HEK293 (cell line): ENCODE measurements at regions not wholly inside any gene's neighbourhood (a gene's known extent, or its start where the extent isn't known, plus 50 kb on each side); places are given as distances from the start of the nearest gene placed in this dataset.

Source experiments
- CTCF ChIA-PET: fragments of 350-600 bp; formaldehyde crosslinking; extraction: SDS; loops from one replicate; lab custom pipeline; 2021; ENCODE audit warnings: antibody characterized with exemption; lab: Yijun Ruan, JAX
- POLR2A ChIA-PET: fragments of 300-600 bp; formaldehyde crosslinking; extraction: SDS; loops from one replicate; lab custom pipeline; 2020; ENCODE audit warnings: antibody characterized with exemption, inconsistent platforms; lab: Yijun Ruan, JAX
- H3K27ac ChIP-seq: fragments of 200-500 bp; sonication (Bioruptor generic); 2 replicates; pipeline ENCODE4 v1.5.1; 2014; ENCODE audit warnings: low read depth, low read length, control low read depth, inconsistent platforms; ENCODE audit errors: extremely low read depth
- H3K36me3 ChIP-seq, 2 experiments: fragments of 200-500 bp in 1 of 2; sonication (Bioruptor generic) in 1 of 2; 1 replicate in 1 of 2; 2 replicates in 1 of 2; pipeline ENCODE4 v1.5.1; 2014 to 2017; ENCODE audit warnings: inconsistent platforms in 2 of 2, low read length in 2 of 2; ENCODE audit not compliant: control insufficient read depth in 2 of 2, insufficient read depth in 1 of 2
- H3K4me1 ChIP-seq: fragments of 200-500 bp; sonication (Bioruptor generic); 2 replicates; pipeline ENCODE4 v1.5.1; 2014; ENCODE audit warnings: mild to moderate bottlenecking, low read length, inconsistent platforms; ENCODE audit not compliant: control insufficient read depth, insufficient read depth
- H3K4me3 ChIP-seq: 2 replicates; pipeline ENCODE4 v1.5.1; 2011; ENCODE audit warnings: low read depth, mild to moderate bottlenecking, control low read depth, low read length, moderate library complexity
- H3K9me3 ChIP-seq: fragments of 200-500 bp; sonication (Bioruptor generic); 2 replicates; pipeline ENCODE4 v1.5.1; 2014; ENCODE audit warnings: low read depth, low read length, inconsistent platforms; ENCODE audit not compliant: control insufficient read depth, insufficient read depth
- HOXD13 ChIP-seq: sonication (generic); formaldehyde crosslinking; IDR thresholded peaks from 2 replicates; pipeline ENCODE4 v1.8.0; 2022; ENCODE audit warnings: missing genetic modification reagents, borderline replicate concordance
- IKZF3 ChIP-seq: fragments of 450-650 bp; IDR thresholded peaks from 2 replicates; pipeline ENCODE4 v1.5.0; 2018; ENCODE audit warnings: missing biosample characterization, mild to moderate bottlenecking, missing genetic modification characterization, moderate library complexity
- REPIN1 ChIP-seq: fragments of 450-650 bp; formaldehyde crosslinking; IDR thresholded peaks from 2 replicates; pipeline ENCODE4 v1.5.1; 2017; ENCODE audit warnings: missing biosample characterization, missing genetic modification characterization, low read depth
- SP7 ChIP-seq: fragments of 450-650 bp; formaldehyde crosslinking; IDR thresholded peaks from 2 replicates; pipeline ENCODE4 v1.5.1; 2016; ENCODE audit warnings: missing biosample characterization, missing genetic modification characterization
- WT1 ChIP-seq: fragments of 450-650 bp; formaldehyde crosslinking; IDR thresholded peaks from 2 replicates; pipeline ENCODE4 v1.5.1; 2016; ENCODE audit warnings: missing biosample characterization, missing genetic modification characterization
- ZBTB10 ChIP-seq: fragments of 450-650 bp; formaldehyde crosslinking; IDR thresholded peaks from 2 replicates; pipeline ENCODE4 v1.5.1; 2016; ENCODE audit warnings: missing biosample characterization, missing genetic modification characterization
- ZBTB17 ChIP-seq: fragments of 450-650 bp; formaldehyde crosslinking; IDR thresholded peaks from 2 replicates; pipeline ENCODE4 v1.5.1; 2016; ENCODE audit warnings: missing biosample characterization, missing genetic modification characterization
- ZFHX2 ChIP-seq: fragments of 450-650 bp; formaldehyde crosslinking; conservative IDR thresholded peaks from 2 replicates; pipeline ENCODE4 v1.5.1; 2016; ENCODE audit warnings: missing biosample characterization, missing genetic modification characterization
- ZNF140 ChIP-seq: fragments of 450-650 bp; formaldehyde crosslinking; IDR thresholded peaks from 2 replicates; pipeline ENCODE4 v1.5.1; 2016; ENCODE audit warnings: missing biosample characterization, missing genetic modification characterization
- ZNF280C ChIP-seq: fragments of 450-650 bp; formaldehyde crosslinking; IDR thresholded peaks from 2 replicates; pipeline ENCODE4 v1.5.1; 2016; ENCODE audit warnings: missing biosample characterization, missing genetic modification characterization
- ZNF513 ChIP-seq: fragments of 450-650 bp; IDR thresholded peaks from 2 replicates; pipeline ENCODE4 v1.5.1; 2018; ENCODE audit warnings: missing biosample characterization, missing genetic modification characterization
- ZNF707 ChIP-seq: fragments of 450-650 bp; formaldehyde crosslinking; IDR thresholded peaks from 2 replicates; pipeline ENCODE4 v1.5.1; 2016; ENCODE audit warnings: missing biosample characterization, missing genetic modification characterization
- ZNF768 ChIP-seq: fragments of 450-650 bp; formaldehyde crosslinking; IDR thresholded peaks from 2 replicates; pipeline ENCODE4 v1.5.1; 2018; ENCODE audit warnings: missing biosample characterization, mild to moderate bottlenecking, missing genetic modification characterization
- ZNF791 ChIP-seq: fragments of 450-650 bp; formaldehyde crosslinking; IDR thresholded peaks from 2 replicates; pipeline ENCODE4 v1.5.1; 2016; ENCODE audit warnings: missing biosample characterization, missing genetic modification characterization
- ZSCAN23 ChIP-seq: fragments of 450-650 bp; formaldehyde crosslinking; IDR thresholded peaks from 2 replicates; pipeline ENCODE4 v1.5.1; 2016; ENCODE audit warnings: missing biosample characterization, missing genetic modification characterization
- TF ChIP-seq, protein P1 (sequence below): fragments of 450-650 bp; formaldehyde crosslinking; IDR thresholded peaks from 2 replicates; pipeline ENCODE4 v1.5.1; 2016; ENCODE audit warnings: missing biosample characterization, missing genetic modification characterization
- TF ChIP-seq, protein P2 (sequence below): fragments of 450-650 bp; formaldehyde crosslinking; IDR thresholded peaks from 2 replicates; pipeline ENCODE4 v1.5.1; 2016; ENCODE audit warnings: missing biosample characterization, missing genetic modification characterization

- CTCF ChIA-PET = no interaction called here
- TF ChIP-seq ZNF791 (tag by site-specific recombination) (no peak), ZNF140 (tag by site-specific recombination) (no peak), ZNF513 (tag by site-specific recombination) (no peak), ZBTB10 (tag by site-specific recombination) (no peak), WT1 (tag by site-specific recombination) (no peak), REPIN1 (tag by site-specific recombination) (no peak), HOXD13 (no peak), ZBTB17 (tag by site-specific recombination) (no peak), ZNF707 (tag by site-specific recombination) (no peak), ZSCAN23 (tag by site-specific recombination) (no peak), ZNF280C (tag by site-specific recombination) (no peak), SP7 (no peak), ZNF768 (tag by site-specific recombination) (no peak), IKZF3 (tag by site-specific recombination) (no peak), ZFHX2 (no peak)
- TF ChIP-seq, protein P1, sequence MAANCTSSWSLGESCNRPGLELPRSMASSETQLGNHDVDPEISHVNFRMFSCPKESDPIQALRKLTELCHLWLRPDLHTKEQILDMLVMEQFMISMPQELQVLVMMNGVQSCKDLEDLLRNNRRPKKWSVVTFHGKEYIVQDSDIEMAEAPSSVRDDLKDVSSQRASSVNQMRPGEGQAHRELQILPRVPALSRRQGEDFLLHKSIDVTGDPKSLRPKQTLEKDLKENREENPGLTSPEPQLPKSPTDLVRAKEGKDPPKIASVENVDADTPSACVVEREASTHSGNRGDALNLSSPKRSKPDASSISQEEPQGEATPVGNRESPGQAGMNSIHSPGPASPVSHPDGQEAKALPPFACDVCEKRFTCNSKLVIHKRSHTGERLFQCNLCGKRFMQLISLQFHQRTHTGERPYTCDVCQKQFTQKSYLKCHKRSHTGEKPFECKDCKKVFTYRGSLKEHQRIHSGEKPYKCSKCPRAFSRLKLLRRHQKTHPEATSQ = no peak
- TF ChIP-seq, protein P2, sequence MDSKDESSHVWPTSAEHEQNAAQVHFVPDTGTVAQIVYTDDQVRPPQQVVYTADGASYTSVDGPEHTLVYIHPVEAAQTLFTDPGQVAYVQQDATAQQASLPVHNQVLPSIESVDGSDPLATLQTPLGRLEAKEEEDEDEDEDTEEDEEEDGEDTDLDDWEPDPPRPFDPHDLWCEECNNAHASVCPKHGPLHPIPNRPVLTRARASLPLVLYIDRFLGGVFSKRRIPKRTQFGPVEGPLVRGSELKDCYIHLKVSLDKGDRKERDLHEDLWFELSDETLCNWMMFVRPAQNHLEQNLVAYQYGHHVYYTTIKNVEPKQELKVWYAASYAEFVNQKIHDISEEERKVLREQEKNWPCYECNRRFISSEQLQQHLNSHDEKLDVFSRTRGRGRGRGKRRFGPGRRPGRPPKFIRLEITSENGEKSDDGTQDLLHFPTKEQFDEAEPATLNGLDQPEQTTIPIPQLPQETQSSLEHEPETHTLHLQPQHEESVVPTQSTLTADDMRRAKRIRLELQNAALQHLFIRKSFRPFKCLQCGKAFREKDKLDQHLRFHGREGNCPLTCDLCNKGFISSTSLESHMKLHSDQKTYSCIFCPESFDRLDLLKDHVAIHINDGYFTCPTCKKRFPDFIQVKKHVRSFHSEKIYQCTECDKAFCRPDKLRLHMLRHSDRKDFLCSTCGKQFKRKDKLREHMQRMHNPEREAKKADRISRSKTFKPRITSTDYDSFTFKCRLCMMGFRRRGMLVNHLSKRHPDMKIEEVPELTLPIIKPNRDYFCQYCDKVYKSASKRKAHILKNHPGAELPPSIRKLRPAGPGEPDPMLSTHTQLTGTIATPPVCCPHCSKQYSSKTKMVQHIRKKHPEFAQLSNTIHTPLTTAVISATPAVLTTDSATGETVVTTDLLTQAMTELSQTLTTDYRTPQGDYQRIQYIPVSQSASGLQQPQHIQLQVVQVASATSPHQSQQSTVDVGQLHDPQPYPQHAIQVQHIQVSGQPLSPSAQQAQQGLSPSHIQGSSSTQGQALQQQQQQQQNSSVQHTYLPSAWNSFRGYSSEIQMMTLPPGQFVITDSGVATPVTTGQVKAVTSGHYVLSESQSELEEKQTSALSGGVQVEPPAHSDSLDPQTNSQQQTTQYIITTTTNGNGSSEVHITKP = no peak
Measured at GRCh38 chr12:104815935-104816334, 142.2 kb downstream of the SLC41A2 start.

More at GRCh38 chr12:104815935-104816334, 142.2 kb downstream of the SLC41A2 start:
- H3K4me1 ChIP-seq = no peaks in the 10 kb centered on the region
- no peaks in the 10 kb centered on the region for H3K9me3 ChIP-seq
- H3K4me3 ChIP-seq = no peak overlapping the region
- POLR2A ChIA-PET = no interaction called here
- no peaks in the 10 kb centered on the region for H3K36me3 ChIP-seq
- no peak overlapping the region for H3K27ac ChIP-seq
